Hypothalamus (tissue), 51 donors: ENCODE measurements at regions not wholly inside any gene's neighbourhood (a gene's known extent, or its start where the extent isn't known, plus 50 kb on each side); places are given as distances from the start of the nearest gene placed in this dataset.
"Not testable (repeated sequence)": the region's sequence is repeated elsewhere in the genome, so short reads cannot be mapped to it uniquely, and the experiment has no call there.

Experiments
- DNase-seq, 51 donors: peaks; one replicate each; lab custom pipeline; 2025; lab: John Stamatoyannopoulos, UW

DNA sequence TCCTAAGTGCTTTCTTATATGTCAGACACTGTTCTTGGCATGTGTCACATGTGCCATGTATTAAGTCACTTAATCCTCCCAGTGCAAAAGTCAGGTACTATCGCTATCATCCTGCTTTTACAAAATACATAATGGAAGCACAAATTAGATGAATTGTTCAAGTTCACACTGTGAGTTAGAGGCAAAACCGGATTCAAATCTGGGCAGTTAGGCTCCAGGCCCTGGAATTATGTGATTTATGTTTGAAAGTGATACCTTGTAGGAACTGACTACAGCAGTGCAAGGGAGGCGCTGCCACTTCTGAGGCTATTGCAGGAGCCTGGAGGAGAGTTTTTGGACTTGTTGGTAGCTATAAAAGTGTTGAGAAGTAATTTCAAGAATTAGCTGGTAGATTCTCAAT is 358.3 kb downstream of the HLX start:
- no peak for DNase-seq

DNA sequence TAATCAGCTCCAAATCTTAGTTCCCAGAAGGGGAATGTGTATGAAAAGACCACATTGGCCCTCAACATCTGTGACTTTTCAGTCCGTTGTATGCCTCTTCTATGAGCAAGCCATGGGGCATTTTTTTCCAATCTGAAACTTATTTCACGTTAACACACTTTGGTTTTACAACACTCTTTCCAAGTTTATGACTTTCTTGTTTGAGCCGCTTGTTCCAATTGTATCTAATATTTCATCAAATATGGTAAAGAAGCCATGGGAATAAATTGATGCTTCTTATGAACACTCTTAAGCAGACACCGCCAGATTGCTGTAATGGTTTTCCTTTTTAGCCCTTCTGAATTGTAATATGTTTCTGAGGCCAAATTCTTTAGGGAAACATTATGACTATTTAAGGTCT is 359.9 kb downstream of the HLX start:
- DNase-seq = no peak

DNA sequence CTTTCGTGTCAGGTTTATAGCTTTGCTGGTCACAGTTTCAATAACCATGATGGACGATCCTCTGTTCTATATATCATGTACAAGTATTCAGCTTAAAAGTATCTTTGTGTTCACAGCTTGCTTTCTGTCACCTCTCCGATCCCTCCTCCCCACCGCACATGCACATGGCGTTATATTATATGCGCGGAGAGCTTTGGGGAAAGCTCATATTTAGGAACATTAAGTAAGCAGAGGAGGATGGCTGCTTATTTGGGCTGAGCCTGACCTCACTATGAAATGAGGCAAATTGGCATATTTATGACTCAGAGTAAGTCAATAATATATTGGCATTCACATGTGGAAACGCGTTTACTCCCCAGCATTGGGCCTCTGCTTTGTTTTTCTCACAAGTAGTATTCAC is 360.5 kb downstream of the HLX start:
- DNase-seq = no peak

DNA sequence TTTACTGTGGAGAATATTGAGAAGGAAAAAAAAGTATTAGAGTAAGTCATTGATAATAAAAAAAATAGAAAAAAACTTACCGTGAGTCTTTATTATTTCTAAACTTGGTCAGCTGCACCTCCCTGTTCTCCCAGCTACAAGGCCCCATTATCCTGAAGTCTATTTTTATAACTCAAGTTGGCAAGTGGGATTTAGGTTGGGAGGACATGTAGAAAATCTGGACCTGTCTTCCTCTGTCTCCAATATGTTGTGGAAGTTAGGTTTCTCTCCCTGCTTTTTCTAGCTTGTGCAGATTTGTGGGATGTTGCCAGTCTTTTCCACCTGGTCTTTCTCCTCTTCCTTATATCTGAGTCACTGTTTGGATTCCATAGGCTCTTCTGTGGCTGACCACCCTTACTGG is 361.4 kb downstream of the HLX start:
- no peak for DNase-seq

DNA sequence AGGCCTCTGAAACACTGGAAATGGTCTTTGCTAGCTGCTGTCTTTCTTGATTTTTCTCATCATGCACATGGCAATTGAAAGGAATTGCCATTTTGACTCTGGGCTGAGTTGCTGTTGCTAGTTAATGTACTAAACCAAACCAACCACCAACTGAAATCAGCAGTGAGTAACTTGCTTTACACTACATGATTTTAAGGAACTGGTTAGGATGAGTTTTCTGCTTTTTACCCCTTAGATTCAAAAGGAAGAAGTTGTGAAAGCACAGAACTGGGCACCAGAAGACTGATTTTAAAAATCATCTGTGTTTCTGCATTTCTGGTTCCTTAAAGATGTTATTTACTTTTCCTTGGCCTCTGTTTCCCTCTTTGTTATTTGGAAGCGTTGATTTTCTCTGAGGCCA is 361.9 kb downstream of the HLX start:
- no peak for DNase-seq

DNA sequence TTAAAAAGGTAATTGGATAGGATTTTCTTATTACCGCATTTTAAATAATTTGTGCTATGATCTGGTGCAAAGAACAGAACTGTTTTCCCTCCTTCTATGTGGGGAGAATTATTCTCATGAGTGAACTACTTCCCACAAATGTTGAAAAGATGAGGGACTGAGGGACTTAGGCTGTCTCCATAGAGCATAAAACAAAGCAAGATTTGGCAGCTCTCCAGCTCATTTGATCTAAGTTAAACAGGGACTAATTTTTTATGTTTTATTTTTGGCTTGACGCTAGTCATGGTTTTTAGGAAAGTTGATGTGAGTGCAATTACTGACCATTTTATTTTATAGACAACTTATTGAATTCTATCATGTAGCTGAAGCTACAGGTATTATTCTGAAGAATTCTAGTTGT is 362.3 kb downstream of the HLX start:
- DNase-seq = no peak

DNA sequence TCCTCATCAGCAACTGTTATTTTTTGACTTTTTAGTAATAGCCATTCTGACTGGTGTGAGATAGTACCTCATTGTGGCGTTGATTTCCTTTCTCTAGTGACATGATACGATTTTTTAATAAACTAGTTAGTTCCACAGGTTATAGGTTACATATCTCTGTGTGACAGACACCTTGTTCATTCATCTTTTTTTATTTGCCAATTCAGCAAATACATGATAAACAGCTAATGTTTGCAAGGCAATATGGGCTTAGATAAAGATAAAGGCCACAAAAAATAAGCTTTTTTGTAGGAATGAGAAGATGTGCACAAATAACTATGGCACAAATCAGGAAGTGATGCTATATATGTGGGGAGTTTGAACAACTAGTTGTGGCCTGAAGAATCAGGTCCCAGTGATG is 366.8 kb downstream of the HLX start:
- no peak for DNase-seq

DNA sequence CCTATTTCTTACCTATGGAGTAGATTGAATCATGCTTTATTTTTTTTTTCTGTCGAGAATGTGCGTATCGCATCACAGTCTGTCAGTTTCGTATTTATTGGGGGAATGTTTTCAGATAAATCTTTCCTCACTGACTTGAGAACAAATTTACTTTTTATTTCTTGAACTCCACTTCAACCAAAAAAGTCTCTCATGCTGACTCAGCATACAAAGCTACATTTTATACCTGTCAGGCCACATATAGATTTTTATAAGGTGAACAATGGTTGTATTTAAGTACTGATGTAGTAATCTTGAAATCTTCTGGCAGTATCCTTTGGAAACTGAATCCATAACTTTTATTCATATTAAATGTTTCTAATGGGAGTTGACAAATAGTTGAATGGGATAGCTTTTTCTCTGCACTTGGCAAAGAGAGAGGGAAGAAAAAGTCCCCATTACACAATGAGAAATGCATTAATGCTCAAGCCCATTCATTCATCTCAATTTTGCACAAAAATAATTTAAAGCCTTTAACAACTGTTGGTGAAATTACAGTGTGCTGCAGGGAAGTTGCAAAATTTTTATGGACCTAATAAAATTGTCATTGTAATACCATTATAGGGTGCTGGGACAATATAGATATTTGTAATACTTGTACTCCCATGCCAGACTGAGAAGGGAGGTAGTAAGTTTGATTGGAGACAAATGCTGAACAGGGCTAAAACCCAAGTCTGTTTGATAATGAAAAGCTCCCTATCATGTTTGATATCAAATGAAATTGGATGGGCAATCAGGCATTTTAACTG is 367.6 kb downstream of the HLX start:
- no peak for DNase-seq

DNA sequence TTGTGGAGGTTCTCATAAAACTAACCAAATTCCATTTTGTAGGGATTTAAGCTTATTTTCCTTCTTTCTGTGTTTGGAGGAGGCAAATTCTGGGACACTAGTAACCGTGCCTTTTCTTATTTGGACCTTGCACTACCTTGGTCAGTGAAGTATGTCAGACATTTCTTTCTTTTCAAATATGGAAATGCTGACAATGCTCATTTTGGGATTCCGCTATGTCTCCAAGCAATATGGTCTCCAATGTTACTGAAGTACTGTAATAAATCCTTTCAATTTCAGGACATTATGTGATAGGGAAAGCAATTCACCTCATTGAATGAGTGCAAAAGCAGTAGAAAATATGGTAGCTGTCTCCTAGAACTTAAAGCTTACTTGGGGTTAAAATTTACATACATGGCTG is 372.3 kb downstream of the HLX start:
- no peak for DNase-seq

DNA sequence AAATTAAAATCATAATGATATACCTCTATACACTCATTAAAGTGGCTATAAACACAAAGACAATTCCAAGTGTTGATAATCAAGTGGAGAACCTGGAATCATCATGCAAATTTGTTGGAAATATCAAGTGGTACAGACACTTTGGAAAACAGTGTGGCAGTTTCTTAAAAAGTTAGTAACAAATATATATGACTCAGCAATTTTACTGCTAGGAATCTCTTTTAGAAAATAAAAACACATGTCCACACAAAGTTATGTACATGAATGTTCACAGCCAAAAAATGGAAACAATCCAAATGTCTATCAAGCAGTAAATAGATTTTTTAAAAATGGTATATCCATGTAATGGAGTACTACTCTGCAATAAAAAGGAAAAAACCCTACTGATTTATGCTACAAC is 375.6 kb downstream of the HLX start:
- DNase-seq = no peak

DNA sequence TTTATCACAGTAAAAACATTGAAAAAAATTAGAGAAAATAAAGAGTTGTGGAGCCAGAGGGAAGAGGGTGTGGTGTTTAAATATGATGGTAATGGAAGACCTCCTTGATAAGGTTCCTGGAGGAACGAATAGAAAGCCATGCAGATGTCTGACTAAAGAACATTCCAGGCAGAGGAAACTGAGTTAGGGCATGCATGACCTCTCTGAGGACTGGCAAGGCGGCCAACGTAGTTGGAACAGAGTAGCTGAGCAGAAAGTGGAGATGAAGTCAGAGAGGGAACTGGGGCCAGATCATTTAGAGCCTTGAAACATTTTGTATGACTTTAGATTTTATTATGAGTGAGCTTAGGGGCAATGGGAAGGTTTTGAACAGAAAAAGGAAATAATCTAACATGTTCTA is 377.5 kb downstream of the HLX start:
- DNase-seq = no peak

DNA sequence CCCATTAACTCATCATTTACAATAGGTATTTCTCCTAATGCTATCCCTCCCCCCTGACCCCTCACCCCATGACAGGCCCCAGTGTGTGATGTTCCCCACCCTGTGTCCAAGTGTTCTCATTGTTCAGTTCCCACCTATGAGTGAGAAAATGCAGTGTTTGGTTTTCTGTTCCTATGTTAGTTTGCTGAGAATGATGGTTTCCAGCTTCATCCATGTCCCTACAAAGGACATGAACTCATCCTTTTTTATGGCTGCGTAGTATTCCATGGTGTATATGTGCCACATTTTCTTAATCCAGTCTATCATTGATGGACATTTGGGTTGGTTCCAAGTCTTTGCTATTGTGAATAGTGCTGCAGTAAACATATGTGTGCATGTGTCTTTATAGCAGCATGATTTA is 378.3 kb downstream of the HLX start:
- DNase-seq = not testable (repeated sequence)

DNA sequence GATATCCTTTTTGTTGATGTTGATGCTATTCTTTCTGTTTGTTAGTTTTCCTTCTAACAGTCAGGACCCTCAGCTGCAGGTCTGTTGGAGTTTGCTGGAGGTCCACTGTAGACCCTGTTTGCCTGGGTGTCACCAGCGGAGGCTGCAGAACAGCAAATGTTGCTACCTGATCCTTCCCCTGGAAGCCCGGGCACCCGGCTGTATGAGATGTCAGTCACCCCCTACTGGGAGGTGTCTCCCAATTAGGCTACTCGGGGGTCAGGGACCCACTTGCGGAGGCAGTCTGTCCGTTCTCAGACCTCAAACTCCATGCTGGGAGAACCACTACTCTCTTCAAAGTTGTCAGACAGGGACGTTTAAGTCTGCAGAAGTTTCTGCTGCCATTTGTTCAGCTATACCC is 383.4 kb downstream of the HLX start:
- DNase-seq = not testable (repeated sequence)

DNA sequence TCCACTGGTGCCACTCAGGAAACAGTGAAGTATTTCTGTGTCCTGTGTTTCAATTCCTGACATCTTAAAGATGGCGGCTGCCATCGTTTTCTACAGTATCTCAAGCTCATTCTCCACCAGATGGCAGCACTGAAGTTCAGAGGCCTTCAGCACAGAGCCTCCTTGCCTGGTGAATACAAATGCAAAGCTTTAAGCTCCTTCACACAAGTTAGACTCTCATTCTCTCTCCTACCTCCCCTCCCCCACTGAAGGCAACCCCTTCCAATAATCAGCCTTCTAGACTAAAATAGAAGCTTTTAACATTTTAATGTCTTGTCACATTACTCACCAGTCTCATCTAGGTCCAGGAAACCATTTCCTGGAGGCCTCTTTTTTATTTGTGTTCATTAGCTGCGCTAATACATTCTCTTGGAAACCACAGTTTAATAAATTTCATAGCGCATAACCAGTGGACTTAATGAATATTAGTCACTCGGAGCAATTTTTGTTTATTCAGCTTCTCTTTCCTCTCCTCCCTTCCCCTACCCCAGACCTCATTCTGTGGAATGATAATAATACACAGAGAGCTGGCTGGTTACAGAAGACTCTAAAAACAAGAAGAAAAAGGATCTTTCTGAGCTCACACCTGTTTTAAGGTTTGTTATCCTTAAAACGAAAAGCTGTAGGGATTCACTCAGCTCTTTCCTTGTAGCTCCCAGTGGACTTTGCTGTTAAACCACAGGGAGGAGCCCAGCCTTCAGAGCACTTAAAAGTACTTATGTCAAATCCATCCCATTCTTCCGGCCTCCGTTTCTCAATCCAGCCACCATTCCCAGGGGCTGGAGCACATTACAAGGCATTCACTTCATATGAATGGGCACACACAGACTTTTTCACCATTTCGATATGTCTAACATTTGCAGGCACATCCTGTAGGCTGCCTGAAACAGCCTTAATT is 384.9 kb downstream of the HLX start:
- peak in 34 of 51 donors; percentile 1 to 74 (median 28) for DNase-seq

DNA sequence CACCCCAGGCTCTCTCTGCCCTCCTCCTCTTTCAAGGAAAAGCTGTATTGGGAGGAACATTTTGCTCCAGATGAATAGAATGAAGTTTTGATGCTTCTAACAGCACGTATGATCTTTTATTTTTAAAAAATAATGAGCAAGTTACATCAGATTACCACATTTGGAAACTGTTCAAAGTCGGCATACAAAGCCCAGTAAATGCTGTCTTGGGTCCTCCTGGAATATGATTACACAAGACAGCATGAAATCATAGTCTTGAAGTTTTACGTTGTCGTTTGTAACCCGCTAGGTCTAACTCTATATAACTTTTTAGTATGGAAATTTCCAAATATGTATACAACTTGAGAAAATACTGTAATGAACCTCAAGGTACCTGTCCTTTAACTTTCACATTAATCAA is 385.6 kb downstream of the HLX start:
- DNase-seq = no peak

DNA sequence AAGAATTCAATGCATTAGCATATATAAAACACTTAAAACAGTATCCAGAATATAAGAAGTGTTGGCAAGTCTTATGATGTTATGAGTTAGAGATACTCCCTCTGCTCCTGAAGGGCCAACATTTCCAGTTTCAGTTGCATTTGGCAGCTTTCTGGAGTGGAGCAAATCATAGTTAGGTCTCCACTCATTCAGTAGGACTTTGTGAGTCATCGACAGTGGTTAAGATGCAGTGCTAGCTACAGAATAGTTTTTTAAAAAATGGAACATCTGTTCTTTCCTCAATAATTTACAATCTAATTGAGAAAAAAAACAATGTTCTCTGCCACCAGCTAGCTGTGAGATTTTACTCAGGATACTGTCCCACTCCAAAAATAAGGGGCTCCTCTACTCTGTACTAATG is 389.1 kb downstream of the HLX start:
- no peak for DNase-seq

DNA sequence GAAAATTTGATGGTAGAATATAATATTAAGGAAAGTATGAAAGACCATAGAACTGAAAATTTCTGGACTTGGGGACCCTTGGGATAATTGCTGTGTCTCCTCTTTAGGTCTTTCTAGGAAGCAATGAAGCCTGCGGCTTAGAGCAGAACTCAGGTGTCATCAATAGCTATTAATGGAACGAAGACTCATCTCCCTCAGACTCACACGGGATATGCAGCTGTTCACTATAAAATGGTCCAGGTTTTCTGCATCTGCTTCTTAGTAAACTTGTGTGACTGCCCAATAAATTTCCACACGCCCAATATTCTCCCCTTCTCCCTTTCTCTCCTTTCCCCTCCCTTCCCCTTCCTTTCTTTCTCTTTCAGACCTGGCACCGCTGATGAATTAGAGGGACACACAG is 392.5 kb downstream of the HLX start:
- no peak for DNase-seq

DNA sequence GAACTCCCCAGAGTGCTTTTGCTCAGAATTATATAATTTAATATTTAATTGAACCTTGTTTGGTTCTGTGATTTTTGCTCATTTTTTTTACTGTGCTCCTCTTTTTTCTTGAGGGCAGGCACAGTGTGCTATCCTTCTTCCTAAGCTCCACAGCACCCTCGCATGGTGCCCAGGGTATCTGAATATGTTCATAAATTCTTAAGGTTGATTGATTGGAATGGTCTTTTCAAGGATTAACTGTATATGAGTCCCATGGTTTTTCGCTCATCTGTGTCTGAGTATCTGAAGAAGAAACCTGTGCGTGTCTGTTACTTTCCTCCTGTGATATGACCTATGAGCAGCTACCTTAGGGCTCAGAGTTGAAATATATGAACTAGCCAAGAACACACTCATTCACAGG is 393.7 kb downstream of the HLX start:
- DNase-seq = no peak

DNA sequence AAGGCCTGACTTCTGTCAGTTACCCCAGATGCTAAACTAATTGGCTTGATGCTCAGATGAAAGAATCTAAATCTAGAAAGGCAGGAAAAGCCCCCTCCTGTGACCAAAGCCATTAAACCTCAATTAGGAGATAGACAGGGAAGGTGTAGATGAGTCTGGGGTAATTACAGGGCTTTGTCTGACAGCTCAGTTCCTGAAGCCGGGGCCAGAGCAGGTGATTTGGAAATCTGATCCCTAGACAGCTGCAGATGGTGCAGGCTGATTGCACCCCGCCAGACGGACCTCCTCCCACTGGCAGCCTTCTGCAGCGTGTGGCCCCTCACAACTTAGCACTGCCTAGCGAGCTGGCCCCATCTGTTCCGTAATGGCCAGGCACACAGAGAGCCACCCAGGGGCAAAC is 395.1 kb downstream of the HLX start:
- no peak for DNase-seq

DNA sequence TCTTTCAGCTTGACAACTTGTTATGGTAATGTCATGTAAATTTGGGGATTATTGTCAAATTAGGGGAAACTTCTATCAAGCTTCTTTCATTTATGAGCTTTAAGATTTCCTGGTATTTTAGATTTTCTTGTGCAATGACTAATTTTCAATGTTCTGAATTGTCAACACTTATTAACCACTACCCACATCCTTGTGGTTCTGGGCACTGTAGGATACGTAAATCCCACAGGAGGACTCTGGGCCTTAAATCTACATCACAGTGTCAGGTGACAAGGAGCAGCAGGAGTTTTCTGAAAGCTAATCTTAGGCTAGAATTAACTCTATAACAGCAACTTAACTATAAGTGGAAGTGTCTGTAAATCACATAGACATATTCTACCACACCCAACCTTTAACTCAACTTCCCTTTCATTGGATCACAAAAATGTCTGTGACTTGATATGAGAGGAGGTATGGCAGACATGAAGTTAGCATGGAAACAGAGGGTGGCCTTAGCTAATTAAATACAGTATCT is 397.7 kb downstream of the HLX start:
- no peak for DNase-seq

DNA sequence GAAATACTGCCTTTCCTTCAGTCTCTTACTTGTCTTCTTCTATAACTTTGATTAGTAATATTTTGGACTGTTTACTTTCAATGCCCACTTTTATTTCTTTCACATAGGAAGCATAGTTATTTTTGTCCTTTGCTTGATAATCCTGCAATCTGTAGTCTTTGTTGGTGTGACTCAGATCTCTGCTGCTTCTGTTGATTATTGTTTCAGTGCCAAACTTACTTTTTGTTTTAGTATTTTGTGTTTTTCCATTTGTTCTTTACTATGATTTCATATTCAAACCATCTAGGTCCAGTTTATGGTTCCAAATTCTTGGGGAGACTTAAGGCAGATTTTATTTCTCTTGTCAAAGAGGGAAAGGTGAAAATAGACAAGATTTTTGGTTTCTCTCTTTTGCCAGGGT is 399.9 kb downstream of the HLX start:
- DNase-seq = no peak

DNA sequence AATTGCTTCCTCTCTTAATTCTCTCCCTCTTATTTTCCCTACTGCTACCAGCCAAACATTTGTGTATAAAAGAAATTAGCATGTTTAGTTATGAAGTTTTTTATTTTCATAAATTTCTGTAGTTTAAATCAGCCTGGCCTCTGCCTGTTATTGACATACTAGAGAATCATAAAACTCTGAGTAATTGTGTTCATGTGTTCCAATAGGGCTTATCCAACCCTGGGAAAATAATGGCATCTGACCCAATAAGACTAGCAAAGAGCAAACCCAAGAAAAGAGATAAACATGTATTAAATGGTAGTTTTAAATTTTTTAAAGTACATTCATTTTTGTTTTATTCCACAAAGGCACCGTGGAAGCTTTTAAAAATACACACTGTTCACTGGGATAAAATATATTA is 404.3 kb downstream of the HLX start:
- DNase-seq = no peak
